Fibroblast of mammary gland (primary cell): ENCODE measurements at regions not wholly inside any gene's neighbourhood (a gene's known extent, or its start where the extent isn't known, plus 50 kb on each side); places are given as distances from the start of the nearest gene placed in this dataset.

Experiments
- DNase-seq: peaks from one replicate; pipeline ENCODE4 v3.0.0-alpha.2; 2010; ENCODE audit warnings: low read depth
- H3K4me3 ChIP-seq: 2 replicates; pipeline ENCODE4 v1.5.1; 2011; ENCODE audit warnings: low read depth, mild to moderate bottlenecking, low read length, moderate library complexity; ENCODE audit not compliant: control insufficient read depth
- TF ChIP-seq, protein P1 (sequence below): conservative IDR thresholded peaks from 2 replicates; pipeline ENCODE4 v1.5.1; 2011; ENCODE audit warnings: low read depth, low read length, inconsistent platforms; ENCODE audit not compliant: control insufficient read depth, insufficient read depth

DNA sequence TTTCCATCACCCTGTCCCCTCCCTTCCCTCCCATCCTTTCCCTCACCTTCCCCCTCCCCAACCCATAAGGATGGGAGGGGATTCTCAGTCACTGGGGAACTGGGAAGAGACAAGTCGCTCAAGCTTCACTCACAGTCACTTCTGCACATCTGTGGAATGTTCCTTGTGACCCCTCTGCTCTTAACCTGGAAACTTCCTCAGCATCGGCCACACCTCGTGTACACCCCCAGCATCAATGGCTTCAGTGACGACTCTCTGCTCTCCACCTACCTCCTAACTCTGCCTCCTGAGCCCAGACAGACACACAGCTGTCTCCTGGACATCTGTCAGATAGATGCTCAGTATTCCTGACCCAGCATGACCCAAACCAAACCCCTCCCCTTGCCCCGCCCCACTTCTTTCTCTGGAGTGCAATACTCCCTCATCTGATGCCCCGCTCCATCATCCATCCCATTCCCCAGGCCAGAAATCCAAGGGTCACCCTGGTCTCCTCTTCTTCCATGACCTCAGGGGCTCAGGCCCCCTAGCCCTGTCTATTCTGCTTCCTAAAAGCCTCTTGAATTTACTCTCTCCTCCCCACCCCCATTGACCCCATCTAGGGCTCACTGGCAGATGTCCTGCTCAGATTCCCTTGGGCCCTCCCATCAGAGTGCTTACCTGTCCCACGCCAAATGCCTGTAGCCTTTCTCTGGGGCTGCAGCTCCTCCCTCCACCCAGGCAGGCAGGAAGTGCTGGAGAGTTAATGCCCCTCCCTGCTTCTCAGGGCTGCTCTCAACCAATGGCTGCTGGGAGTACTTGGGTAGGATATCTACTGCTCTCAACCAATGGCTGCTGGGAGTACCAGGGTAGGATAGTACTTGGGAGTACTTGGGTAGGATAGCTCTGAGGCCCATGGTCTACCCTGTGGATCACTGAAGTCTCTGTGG is 83.1 kb upstream of the CSF3R start:
- TF ChIP-seq, protein P1, sequence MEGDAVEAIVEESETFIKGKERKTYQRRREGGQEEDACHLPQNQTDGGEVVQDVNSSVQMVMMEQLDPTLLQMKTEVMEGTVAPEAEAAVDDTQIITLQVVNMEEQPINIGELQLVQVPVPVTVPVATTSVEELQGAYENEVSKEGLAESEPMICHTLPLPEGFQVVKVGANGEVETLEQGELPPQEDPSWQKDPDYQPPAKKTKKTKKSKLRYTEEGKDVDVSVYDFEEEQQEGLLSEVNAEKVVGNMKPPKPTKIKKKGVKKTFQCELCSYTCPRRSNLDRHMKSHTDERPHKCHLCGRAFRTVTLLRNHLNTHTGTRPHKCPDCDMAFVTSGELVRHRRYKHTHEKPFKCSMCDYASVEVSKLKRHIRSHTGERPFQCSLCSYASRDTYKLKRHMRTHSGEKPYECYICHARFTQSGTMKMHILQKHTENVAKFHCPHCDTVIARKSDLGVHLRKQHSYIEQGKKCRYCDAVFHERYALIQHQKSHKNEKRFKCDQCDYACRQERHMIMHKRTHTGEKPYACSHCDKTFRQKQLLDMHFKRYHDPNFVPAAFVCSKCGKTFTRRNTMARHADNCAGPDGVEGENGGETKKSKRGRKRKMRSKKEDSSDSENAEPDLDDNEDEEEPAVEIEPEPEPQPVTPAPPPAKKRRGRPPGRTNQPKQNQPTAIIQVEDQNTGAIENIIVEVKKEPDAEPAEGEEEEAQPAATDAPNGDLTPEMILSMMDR: no peak
- H3K4me3 ChIP-seq: no peak overlapping the region
- DNase-seq: no peak

DNA sequence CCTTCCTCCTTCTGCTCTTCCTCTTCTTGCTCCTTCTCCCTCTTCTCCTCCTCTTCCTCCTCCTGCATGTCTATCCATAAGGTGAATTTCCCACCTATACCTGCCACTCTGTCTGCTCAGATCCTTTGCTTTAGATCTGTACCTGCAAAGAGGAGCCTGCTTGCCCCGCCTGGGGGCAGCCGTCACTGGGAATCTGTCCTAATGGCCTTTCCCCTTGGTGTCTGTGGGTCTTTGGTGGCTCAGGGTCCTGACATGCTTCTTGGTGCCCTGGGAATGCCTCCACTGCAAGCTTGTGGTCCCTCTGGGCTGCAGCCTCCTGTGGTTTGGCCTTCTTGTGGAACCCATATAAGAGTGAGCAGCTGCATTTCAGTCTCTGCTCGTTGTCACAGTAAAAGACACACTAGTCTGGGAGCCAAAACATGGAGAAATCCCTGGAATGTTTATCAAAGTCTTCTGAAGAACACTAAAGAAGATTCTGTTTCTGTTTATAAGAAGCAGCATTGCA is 79.5 kb upstream of the CSF3R start:
- TF ChIP-seq, protein P1: no peak
- DNase-seq: no peak
- H3K4me3 ChIP-seq: no peak overlapping the region

DNA sequence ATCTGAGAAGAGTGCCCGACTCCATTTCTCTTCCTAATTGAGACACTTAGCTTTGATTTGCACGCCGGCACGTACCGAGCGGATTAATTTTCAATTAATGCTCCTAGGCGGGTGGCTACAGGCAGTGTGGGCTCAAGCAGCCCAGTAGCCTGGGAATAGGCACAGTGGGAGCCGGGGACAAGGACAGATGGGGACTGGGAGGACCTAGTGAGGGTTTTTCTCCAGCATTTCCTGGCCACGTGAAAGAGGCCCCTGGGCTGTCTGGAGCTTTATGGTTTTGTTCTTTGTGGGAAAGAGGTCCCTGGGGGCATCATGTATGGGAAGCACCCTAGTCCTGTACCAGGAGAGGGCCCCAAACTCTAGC is 78.6 kb upstream of the CSF3R start:
- TF ChIP-seq, protein P1: no peak
- DNase-seq: no peak
- H3K4me3 ChIP-seq: no peak overlapping the region

DNA sequence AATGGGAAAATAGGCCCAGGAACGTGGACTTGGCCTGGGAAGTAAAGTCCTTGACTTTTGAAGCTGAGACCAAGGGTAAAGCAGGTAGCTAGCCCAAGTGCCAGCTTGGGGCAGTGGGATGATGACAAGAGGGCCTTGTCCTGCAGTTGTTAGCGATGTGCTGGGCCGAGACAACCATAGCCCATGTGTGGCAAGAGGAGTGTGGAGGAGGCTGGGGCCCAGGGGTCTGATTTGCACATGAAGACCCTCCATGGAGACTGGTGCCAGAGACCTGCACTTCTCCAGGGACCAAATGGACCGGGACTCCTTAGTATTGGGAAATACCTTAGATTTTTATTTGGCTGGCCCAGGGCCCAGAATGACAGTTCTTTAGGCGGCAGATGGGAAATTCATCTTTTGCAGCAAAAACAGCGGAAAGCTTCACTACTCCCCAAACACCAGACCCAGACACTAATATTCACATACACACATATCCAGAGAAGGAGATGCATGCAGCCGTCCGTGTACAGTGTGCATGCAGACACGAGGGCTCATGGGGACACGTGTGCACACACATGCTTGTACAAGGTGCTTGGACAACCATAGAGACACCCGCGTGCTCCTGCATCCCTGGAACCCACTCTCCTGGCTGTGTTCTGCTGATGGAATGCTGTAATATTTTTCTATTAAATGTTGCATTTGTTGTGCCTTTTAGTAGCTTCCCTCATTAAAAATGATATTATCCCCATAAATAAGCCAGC is 78.1 kb upstream of the CSF3R start:
- no peak overlapping the region for H3K4me3 ChIP-seq
- TF ChIP-seq, protein P1: no peak
- no peak for DNase-seq

DNA sequence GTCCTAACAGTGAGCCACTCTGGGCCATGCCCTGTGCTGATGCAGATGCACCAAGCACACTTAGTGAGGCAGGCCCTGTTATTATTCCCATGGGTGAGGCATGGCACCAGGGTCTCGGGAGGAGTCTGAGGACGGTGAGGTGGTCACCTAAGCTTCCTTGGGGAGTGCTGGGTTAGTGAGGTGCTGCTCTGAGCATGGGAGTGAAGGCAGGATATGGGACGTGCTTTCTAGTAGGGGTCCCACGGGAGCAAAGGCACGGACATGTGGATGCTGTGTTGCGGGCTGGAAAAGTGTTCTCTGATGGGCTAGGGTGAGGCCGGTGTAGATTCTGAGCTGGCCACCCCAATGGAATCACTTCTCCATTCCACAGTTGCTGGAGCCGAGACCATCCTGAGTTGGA is 77.5 kb upstream of the CSF3R start:
- H3K4me3 ChIP-seq: no peak overlapping the region
- TF ChIP-seq, protein P1: no peak
- DNase-seq: no peak

DNA sequence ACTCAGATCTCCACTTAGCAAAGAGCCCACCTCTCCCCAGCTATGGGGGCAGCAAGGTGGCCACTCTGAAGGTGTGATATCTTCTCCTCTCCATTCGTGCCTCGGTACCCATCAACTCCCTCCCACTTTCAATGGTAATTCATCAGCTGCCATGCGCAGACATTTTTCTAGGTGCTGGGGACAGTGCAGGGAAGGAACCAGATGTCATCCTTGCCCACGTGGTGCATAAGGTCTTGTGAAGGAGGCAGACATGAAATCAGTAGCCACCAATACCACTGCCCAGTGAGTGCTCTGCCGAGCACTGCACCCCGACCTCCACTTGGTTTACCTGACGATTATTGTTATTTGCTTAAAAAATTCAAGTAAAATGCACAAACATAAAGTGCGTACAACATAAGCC is 76.3 kb upstream of the CSF3R start:
- TF ChIP-seq, protein P1: no peak
- DNase-seq: no peak

More for the DNA sequence above, 76.3 kb upstream of the CSF3R start:
- H3K4me3 ChIP-seq: no peak overlapping the region
